ENCODE measurements at regions not wholly inside any gene's neighbourhood (a gene's known extent, or its start where the extent isn't known, plus 50 kb on each side); places are given as distances from the start of the nearest gene placed in this dataset.

- no peak overlapping the region for H3K27ac Mint-ChIP-seq
- H3K4me1 ChIP-seq (ENCODE audit: control insufficient read depth, insufficient read depth, low read length) = peaks cover 12% of the 10 kb centered on the region
- H3K9me3 ChIP-seq (ENCODE audit: control insufficient read depth, insufficient read depth, low read length) = no peaks in the 10 kb centered on the region
- no peak for TF ChIP-seq CTCF (IDR thresholded peaks at IDR 0.05)
- H3K27ac ChIP-seq (ENCODE audit: low read length) = no peak overlapping the region
- H3K4me3 Mint-ChIP-seq = no peak overlapping the region
- intact Hi-C loops (cut with micrococcal nuclease) = no loop called here
- peaks cover 14 to 47% of the 10 kb centered on the region in 2 donors for H3K27me3 Mint-ChIP-seq (ENCODE audit: low read depth in 2 of 2)
- H3K4me3 ChIP-seq (ENCODE audit: low read length) = no peak overlapping the region
- WGBS (ENCODE audit: insufficient coverage) = 63% methylated on average over 5 of the region's 5 CpGs
- H3K9me3 Mint-ChIP-seq = no peaks in the 10 kb centered on the region
- ATAC-seq (no peak), DNase-seq (peak in 1 of 2 donors; percentile 26)
- H3K36me3 Mint-ChIP-seq = no peaks in the 10 kb centered on the region
- no peaks in the 10 kb centered on the region for H3K27me3 ChIP-seq (ENCODE audit: control insufficient read depth, insufficient read depth, low read length)
- no peaks in the 10 kb centered on the region for H3K4me1 Mint-ChIP-seq
- H3K36me3 ChIP-seq (ENCODE audit: control insufficient read depth, insufficient read depth, low read length) = no peaks in the 10 kb centered on the region
These were observed 103.7 kb downstream of the VPREB1 start for GRCh38 chr22:22348127-22348814.

- no peak for TF ChIP-seq CTCF (IDR thresholded peaks at IDR 0.05)
- intact Hi-C loops (cut with micrococcal nuclease) = loop anchor here (1.0 kb wide), 1 partner anchor 49 kb away; no protein-coding TSS in a partner anchor
- no peaks in the 10 kb centered on the region for H3K36me3 Mint-ChIP-seq
- H3K27ac Mint-ChIP-seq = no peak overlapping the region
- H3K4me1 ChIP-seq (ENCODE audit: control insufficient read depth, insufficient read depth, low read length) = peaks cover 10% of the 10 kb centered on the region
- H3K4me1 Mint-ChIP-seq = no peaks in the 10 kb centered on the region
- peaks cover 17 to 53% of the 10 kb centered on the region in 2 donors for H3K27me3 Mint-ChIP-seq (ENCODE audit: low read depth in 2 of 2)
- no peaks in the 10 kb centered on the region for H3K9me3 ChIP-seq (ENCODE audit: control insufficient read depth, insufficient read depth, low read length)
- DNase-seq (no peak), ATAC-seq (no peak)
- H3K36me3 ChIP-seq (ENCODE audit: control insufficient read depth, insufficient read depth, low read length) = no peaks in the 10 kb centered on the region
- H3K4me3 ChIP-seq (ENCODE audit: low read length) = no peak overlapping the region
- H3K4me3 Mint-ChIP-seq = no peak overlapping the region
- no peaks in the 10 kb centered on the region for H3K27me3 ChIP-seq (ENCODE audit: control insufficient read depth, insufficient read depth, low read length)
- WGBS (ENCODE audit: insufficient coverage) = 83% methylated on average over 6 of the region's 6 CpGs
- no peak overlapping the region for H3K27ac ChIP-seq (ENCODE audit: low read length)
- no peaks in the 10 kb centered on the region for H3K9me3 Mint-ChIP-seq
These were observed 104.3 kb downstream of the VPREB1 start for GRCh38 chr22:22348815-22349454.

- ATAC-seq (no peak), DNase-seq (no peak)
- H3K9me3 Mint-ChIP-seq = no peaks in the 10 kb centered on the region
- H3K4me3 Mint-ChIP-seq = no peak overlapping the region
- no peak overlapping the region for H3K4me3 ChIP-seq (ENCODE audit: low read length)
- WGBS (ENCODE audit: insufficient coverage) = 86% methylated on average over 2 of the region's 3 CpGs
- no peaks in the 10 kb centered on the region for H3K9me3 ChIP-seq (ENCODE audit: control insufficient read depth, insufficient read depth, low read length)
- no peak overlapping the region for H3K27ac Mint-ChIP-seq
- peaks cover 18 to 54% of the 10 kb centered on the region in 2 donors for H3K27me3 Mint-ChIP-seq (ENCODE audit: low read depth in 2 of 2)
- H3K4me1 Mint-ChIP-seq = no peaks in the 10 kb centered on the region
- no peaks in the 10 kb centered on the region for H3K27me3 ChIP-seq (ENCODE audit: control insufficient read depth, insufficient read depth, low read length)
- intact Hi-C loops (cut with micrococcal nuclease) = loop anchor here (1.0 kb wide), 1 partner anchor 49 kb away; no protein-coding TSS in a partner anchor
- TF ChIP-seq CTCF (IDR thresholded peaks at IDR 0.05) = no peak
- no peaks in the 10 kb centered on the region for H3K36me3 ChIP-seq (ENCODE audit: control insufficient read depth, insufficient read depth, low read length)
- peaks cover 6% of the 10 kb centered on the region for H3K4me1 ChIP-seq (ENCODE audit: control insufficient read depth, insufficient read depth, low read length)
- H3K27ac ChIP-seq (ENCODE audit: low read length) = no peak overlapping the region
- no peaks in the 10 kb centered on the region for H3K36me3 Mint-ChIP-seq
These were observed 104.9 kb downstream of the VPREB1 start for GRCh38 chr22:22349455-22349836.

Data from natural killer cell (primary cell).